Keratinocyte (primary cell): ENCODE measurements at regions not wholly inside any gene's neighbourhood (a gene's known extent, or its start where the extent isn't known, plus 50 kb on each side); places are given as distances from the start of the nearest gene placed in this dataset.

ENCODE experiments used
- DNase-seq: peaks from one replicate; pipeline ENCODE4 v3.0.0-alpha.2; 2011; ENCODE audit warnings: low read depth, missing footprints, low spot score
- FAIRE-seq: peaks from 2 replicates; lab custom pipeline; 2011; peaks lifted over from hg19 to GRCh38; lab: Jason Lieb, UNC
- H2AFZ ChIP-seq: 2 replicates; pipeline ENCODE4 v1.6.0; 2012; ENCODE audit warnings: low read length, control low read depth, inconsistent platforms; ENCODE audit not compliant: control insufficient read depth
- H3K27ac ChIP-seq: 2 replicates; pipeline ENCODE4 v1.5.1; 2011; ENCODE audit warnings: low read length; ENCODE audit not compliant: control insufficient read depth, insufficient read depth
- H3K27me3 ChIP-seq: 3 replicates; pipeline ENCODE4 v1.6.0; 2011; ENCODE audit warnings: low read length; ENCODE audit not compliant: control insufficient read depth, insufficient read depth; ENCODE audit errors: extremely low read depth
- H3K36me3 ChIP-seq, 2 experiments: 2 replicates in 1 of 2; 3 replicates in 1 of 2; pipeline ENCODE4 v1.5.1; 2011; ENCODE audit warnings: low read length in 2 of 2, mild to moderate bottlenecking in 1 of 2; ENCODE audit not compliant: control insufficient read depth in 2 of 2, insufficient read depth in 2 of 2; ENCODE audit errors: extremely low read depth in 1 of 2
- H3K4me1 ChIP-seq: 3 replicates; pipeline ENCODE4 v1.5.1; 2011; ENCODE audit warnings: low read length; ENCODE audit not compliant: control insufficient read depth, insufficient read depth; ENCODE audit errors: extremely low read depth
- H3K4me2 ChIP-seq: 3 replicates; pipeline ENCODE4 v1.6.0; 2011; ENCODE audit warnings: low read depth, low read length; ENCODE audit not compliant: control insufficient read depth, insufficient read depth; ENCODE audit errors: extremely low read depth
- H3K4me3 ChIP-seq, 3 experiments: fragments of 200-600 bp in 1 of 3; sonication (generic) in 1 of 3; 2 replicates in 2 of 3; 3 replicates in 1 of 3; pipeline ENCODE4 v1.5.1; 2011 to 2016; ENCODE audit warnings: low read length in 3 of 3, mild to moderate bottlenecking in 3 of 3, control low read depth in 2 of 3, inconsistent platforms in 1 of 3, low read depth in 1 of 3, mixed read lengths in 1 of 3, mixed run types in 1 of 3, moderate library complexity in 1 of 3; ENCODE audit not compliant: control insufficient read depth in 2 of 3, insufficient read depth in 2 of 3; ENCODE audit errors: extremely low read depth in 1 of 3
- H3K79me2 ChIP-seq: 2 replicates; pipeline ENCODE4 v1.6.0; 2012; ENCODE audit warnings: low read length; ENCODE audit not compliant: control insufficient read depth, insufficient read depth
- H3K9ac ChIP-seq: 3 replicates; pipeline ENCODE4 v1.6.0; 2011; ENCODE audit warnings: low read length; ENCODE audit not compliant: control insufficient read depth, insufficient read depth; ENCODE audit errors: extremely low read depth
- H3K9me1 ChIP-seq: 3 replicates; pipeline ENCODE4 v1.6.0; 2011; ENCODE audit warnings: low read length; ENCODE audit not compliant: control insufficient read depth, insufficient read depth; ENCODE audit errors: extremely low read depth
- H3K9me3 ChIP-seq: 2 replicates; pipeline ENCODE4 v1.5.1; 2012; ENCODE audit warnings: low read depth, low read length; ENCODE audit not compliant: control insufficient read depth
- H4K20me1 ChIP-seq: 3 replicates; pipeline ENCODE4 v1.6.0; 2011; ENCODE audit warnings: low read length; ENCODE audit not compliant: control insufficient read depth, insufficient read depth; ENCODE audit errors: extremely low read depth
- EZH2 ChIP-seq: IDR thresholded peaks from one replicate; pipeline ENCODE4 v1.6.1; 2012; ENCODE audit warnings: inconsistent platforms, mild to moderate bottlenecking, low read length, moderate library complexity
- dilution Hi-C: fragments of 300-500 bp; cut with MboI; formaldehyde crosslinking; loops from one replicate; pipeline ENCODE4 v1.7.0; 2020; ENCODE audit warnings: low sequenced_read_pairs; ENCODE audit not compliant: extremely low pct_ligation_motif_present
- TF ChIP-seq, protein P1 (sequence below), 3 experiments: IDR thresholded peaks in 1 of 3; conservative IDR thresholded peaks in 1 of 3; optimal IDR thresholded peaks in 1 of 3; 2 replicates in 2 of 3; 3 replicates in 1 of 3; pipeline versions ENCODE3 to v1.5.1; 2011; ENCODE audit warnings: low read length in 3 of 3, mild to moderate bottlenecking in 3 of 3, moderate library complexity in 2 of 3, control low read depth in 1 of 3, inconsistent platforms in 1 of 3; ENCODE audit not compliant: insufficient read depth in 2 of 3; ENCODE audit errors: extremely low read depth in 1 of 3

DNA sequence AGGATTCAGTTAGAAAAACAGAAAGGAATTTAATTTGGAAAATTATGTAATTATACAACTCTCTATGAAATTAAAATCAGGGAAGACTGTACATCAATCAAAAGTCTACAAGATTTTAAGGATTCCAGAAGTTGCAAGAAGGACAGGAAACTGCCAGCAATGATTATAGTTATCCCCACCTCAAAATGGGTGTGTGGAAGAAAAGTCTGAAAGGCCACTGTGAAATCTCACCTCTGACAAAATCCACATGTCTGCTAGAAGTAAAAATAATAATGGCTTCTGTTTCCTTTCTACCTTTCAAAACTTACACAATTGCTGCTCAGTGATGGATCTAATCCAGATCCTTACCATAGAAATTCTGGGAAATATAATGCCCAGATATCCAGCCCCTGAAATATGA, 708.1 kb upstream of the ADGRL4 start:
- Histone ChIP-seq H3K9me1 (no peaks in the 10 kb centered on the region), H3K9ac (no peak overlapping the region), H3K79me2 (no peaks in the 10 kb centered on the region), H3K4me3 (no peak overlapping the region), H3K4me1 (no peaks in the 10 kb centered on the region), H3K27ac (no peak overlapping the region), H3K9me3 (no peaks in the 10 kb centered on the region), H3K36me3 (no peaks in the 10 kb centered on the region), H3K4me2 (no peak overlapping the region), H4K20me1 (no peaks in the 10 kb centered on the region), H3K27me3 (no peaks in the 10 kb centered on the region), H2AFZ (no peak overlapping the region)
- dilution Hi-C loops, result no loop called here
- DNase-seq (no peak), FAIRE-seq (no peak)
- TF ChIP-seq, protein P1, sequence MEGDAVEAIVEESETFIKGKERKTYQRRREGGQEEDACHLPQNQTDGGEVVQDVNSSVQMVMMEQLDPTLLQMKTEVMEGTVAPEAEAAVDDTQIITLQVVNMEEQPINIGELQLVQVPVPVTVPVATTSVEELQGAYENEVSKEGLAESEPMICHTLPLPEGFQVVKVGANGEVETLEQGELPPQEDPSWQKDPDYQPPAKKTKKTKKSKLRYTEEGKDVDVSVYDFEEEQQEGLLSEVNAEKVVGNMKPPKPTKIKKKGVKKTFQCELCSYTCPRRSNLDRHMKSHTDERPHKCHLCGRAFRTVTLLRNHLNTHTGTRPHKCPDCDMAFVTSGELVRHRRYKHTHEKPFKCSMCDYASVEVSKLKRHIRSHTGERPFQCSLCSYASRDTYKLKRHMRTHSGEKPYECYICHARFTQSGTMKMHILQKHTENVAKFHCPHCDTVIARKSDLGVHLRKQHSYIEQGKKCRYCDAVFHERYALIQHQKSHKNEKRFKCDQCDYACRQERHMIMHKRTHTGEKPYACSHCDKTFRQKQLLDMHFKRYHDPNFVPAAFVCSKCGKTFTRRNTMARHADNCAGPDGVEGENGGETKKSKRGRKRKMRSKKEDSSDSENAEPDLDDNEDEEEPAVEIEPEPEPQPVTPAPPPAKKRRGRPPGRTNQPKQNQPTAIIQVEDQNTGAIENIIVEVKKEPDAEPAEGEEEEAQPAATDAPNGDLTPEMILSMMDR (optimal IDR thresholded peaks at IDR 0.05 in 1 of 3, IDR thresholded peaks at IDR 0.05 in 1 of 3, conservative IDR thresholded peaks at IDR 0.05 in 1 of 3; ENCODE audit: extremely low read depth in 1 of 3, insufficient read depth in 2 of 3, low read length in 3 of 3), result no peak
- TF ChIP-seq EZH2, result no peak

DNA sequence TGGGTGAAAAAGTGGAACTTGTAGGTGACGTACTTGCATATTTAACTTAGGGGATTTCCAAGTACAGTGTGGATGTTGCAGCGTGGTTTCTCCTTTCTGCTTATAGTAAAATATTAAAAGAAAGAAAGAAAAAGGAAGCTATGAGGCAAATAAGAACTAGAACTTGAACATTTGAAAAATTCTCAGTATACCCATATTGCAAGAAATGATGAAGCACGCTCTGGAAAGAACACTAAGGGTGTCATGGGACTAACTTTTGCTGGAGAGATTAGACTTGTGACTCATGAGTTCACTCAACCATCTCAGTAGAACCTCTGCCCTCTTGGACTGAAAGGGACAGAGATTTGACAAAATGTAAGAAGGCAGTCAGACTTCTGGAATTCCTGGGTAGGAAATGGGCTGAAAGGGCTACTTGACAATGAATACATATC, 704.5 kb upstream of the ADGRL4 start:
- no peaks in the 10 kb centered on the region for H3K4me1 ChIP-seq
- no peaks in the 10 kb centered on the region for H3K36me3 ChIP-seq
- TF ChIP-seq EZH2, result no peak
- TF ChIP-seq, protein P1 (optimal IDR thresholded peaks at IDR 0.05 in 1 of 3, IDR thresholded peaks at IDR 0.05 in 1 of 3, conservative IDR thresholded peaks at IDR 0.05 in 1 of 3; ENCODE audit: extremely low read depth in 1 of 3, insufficient read depth in 2 of 3, low read length in 3 of 3), result no peak
- no peaks in the 10 kb centered on the region for H3K79me2 ChIP-seq
- dilution Hi-C loops, result no loop called here
- H3K27me3 ChIP-seq, result no peaks in the 10 kb centered on the region
- no peak for FAIRE-seq
- H3K9me3 ChIP-seq, result no peaks in the 10 kb centered on the region
- DNase-seq, result no peak
- no peaks in the 10 kb centered on the region for H4K20me1 ChIP-seq
- no peak overlapping the region for H3K27ac ChIP-seq
- H2AFZ ChIP-seq, result no peak overlapping the region
- no peak overlapping the region for H3K4me2 ChIP-seq
- no peak overlapping the region for H3K4me3 ChIP-seq
- H3K9me1 ChIP-seq, result no peaks in the 10 kb centered on the region
- no peak overlapping the region for H3K9ac ChIP-seq
